COR-L47 (cell line): ENCODE measurements at regions not wholly inside any gene's neighbourhood (a gene's known extent, or its start where the extent isn't known, plus 50 kb on each side); places are given as distances from the start of the nearest gene placed in this dataset.
A peak's percentile ranks its signal among the peaks of the same experiment; 100 is the strongest.
"Not testable (repeated sequence)": the region's sequence is repeated elsewhere in the genome, so short reads cannot be mapped to it uniquely, and the experiment has no call there.

Source experiments
- DNase-seq: peaks from one replicate; lab custom pipeline; 2025; lab: John Stamatoyannopoulos, UW

GRCh38 chr16:31975826-31976419 is 102.3 kb downstream of the ZNF267 start:
- not testable (repeated sequence) for DNase-seq

DNA sequence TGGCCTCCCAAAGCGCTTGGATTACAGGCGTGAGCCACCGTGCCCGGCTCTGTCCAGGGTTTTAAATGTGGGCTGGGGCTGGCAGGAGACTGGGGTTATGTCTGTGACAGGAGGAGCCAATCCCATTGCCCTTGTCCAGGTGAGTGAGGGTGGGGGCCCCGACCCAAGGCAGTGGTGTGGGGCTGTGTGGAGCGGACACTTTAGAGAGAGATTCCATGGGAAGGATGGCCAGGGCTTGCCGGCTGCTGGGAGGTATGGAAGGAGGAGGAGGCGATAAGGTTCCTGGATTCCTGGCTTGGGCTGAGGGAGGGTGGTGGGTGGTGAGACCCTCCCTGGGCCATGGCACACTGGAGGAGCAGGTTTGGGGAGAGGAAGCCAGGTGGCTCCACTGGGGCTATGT is 104.9 kb downstream of the ZNF267 start:
- not testable (repeated sequence) for DNase-seq

DNA sequence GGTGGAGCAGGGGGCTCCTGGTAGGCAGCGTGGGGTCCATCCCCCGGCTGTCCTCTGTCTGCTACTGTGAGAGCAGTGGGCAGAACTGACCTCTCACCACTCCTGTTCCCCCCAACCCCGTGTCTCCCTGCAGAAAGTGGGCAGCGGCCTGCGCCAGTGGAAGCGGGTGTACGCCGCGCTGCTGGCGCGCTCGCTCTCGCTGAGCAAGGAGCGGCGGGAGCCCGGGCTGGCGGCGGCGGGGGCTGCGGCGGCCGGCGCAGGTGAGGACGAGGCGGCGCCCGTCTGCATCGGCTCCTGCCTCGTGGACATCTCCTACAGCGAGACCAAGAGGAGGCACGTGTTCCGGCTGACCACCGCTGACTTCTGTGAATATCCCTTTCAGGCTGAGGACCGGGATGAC is 108.1 kb downstream of the ZNF267 start:
- DNase-seq: not testable (repeated sequence)

GRCh38 chr16:31982986-31983385 is 109.4 kb downstream of the ZNF267 start:
- not testable (repeated sequence) for DNase-seq

GRCh38 chr16:31983666-31984065 is 110.1 kb downstream of the ZNF267 start:
- not testable (repeated sequence) for DNase-seq

GRCh38 chr16:31986895-31987294 is 113.3 kb downstream of the ZNF267 start:
- not testable (repeated sequence) for DNase-seq

DNA sequence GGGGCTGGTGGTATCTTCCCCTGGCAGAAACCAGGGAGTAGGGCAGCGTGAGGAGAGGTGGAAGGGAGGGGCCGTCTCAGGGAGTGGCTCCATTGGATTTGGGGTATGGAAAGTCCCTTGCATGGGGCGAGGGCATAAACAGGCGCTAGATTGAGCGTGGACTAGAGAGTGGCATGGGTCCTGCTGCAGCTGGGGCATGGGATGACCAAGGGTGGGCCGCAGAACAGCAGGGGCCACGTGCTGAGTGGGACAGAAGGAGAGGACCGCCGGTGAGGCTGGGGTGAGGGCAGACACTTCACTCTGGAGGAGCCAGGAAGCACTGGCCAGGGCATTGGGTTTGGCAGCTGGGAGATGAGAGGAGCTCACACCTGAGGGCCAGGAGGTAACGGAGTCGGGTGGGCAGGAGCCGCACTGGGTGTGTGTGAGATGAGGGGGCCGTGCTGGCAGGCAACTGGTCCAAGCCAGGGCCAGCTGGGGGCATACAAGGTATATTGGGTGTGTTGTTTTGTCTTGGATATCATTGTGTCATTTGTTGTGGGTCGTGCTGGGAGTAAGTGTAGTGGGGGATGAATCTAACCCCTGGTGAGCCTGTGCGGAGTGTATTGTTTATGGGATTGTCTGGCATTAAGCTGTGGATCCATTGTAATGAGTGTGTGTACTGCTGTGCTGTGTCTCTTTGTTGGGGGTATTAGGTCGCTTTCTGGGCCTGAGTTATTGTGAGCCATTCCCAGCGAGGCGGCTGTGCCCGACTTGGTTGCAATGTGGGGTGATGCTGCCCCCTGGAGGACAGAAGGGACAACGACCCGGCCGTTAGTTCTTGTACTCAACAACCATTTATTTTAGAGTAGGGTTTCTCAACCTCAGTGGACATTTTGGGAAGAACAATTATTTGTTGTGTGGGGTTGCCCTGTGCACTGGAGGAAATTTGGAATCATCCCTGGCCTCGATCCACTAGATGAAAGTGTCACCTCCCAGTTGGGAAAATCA is 115.3 kb downstream of the ZNF267 start:
- not testable (repeated sequence) for DNase-seq

DNA sequence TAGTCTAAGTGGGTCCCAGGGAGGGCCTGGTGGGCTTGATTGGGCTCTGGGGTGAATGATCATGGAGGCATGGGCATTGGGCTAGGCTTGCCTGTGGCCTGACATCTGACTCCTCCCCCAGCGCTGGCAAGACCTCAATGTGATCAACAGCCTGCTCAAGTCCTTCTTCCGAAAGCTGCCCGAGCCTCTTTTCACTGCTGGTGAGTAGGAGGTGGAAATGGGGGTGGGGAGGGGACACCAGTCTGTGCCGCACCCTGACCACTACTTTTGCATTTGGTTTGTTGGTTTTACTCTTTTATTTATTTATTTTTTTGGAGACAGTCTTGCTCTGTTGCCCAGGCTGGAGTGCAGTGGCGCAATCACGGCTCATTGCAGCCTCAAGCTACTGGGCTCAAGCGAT is 116.7 kb downstream of the ZNF267 start:
- DNase-seq: not testable (repeated sequence)

DNA sequence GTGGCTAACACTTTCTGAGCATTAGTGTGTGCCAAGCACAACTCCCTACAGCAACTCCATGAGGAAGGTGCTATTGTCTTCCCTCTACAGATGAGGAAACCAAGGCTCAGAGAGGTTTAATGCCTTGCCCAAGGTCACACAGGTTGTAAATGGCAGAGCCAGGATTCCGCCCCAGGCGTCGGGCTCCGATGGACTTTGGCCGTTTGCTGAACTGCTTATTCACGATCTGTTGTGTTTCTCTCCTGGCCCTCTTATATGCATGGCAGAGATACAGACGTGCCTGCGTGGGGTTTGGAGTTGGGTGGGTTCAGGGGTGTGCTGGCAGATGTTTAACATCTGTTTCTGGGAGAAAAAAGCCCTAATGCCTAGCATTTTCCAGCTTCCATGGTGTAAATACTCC is 117.4 kb downstream of the ZNF267 start:
- DNase-seq: not testable (repeated sequence)

- not testable (repeated sequence) for DNase-seq
These were observed 122.7 kb downstream of the ZNF267 start for GRCh38 chr16:31996325-31996724.

DNA sequence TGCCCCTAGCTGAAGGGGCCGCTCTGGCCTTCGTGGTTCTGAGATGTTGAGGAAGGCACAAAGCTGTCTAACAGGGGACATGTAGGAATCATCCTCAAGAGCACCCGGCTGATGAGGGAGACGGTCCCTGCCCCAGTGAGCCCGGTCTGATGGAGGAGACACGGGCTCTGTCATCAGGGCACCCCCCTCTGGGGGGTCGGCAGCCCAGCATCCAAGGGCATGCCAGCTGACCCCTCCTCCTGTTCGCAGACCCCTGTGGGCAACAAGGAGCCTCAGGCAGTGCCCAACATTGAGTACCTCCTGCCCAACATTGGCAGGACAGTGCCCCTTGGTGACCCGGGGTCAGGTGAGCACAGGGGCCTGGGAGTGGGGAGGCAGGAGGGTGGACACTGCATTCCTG is 128.9 kb downstream of the ZNF267 start:
- not testable (repeated sequence) for DNase-seq

- DNase-seq: not testable (repeated sequence)
These were observed 130.2 kb downstream of the ZNF267 start for GRCh38 chr16:32003819-32004218.

- DNase-seq: not testable (repeated sequence)
These were observed 165.3 kb downstream of the ZNF267 start for GRCh38 chr16:32038783-32039496.

DNA sequence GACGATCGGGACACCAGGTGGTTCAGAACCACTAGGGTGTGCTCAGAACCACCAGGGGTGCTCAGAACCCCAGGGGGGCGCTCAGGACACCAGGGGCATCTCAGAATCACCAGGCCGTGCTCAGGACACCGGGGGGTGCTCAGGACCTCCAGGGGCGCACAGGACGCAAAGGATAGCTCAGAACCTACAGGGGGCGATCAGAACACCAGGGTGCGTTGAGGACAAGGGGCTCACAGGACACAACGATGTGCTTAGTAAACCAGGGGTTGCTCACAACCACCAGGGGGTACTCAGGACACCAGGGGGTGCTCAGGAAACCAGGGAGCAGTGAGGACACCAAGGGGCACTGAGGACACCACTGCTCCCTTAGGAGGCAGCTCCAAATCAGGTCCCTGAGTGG is 166.3 kb downstream of the ZNF267 start:
- not testable (repeated sequence) for DNase-seq

GRCh38 chr16:32066016-32066651 is 187.0 kb upstream of the TP53TG3D start:
- peak; percentile 11 for DNase-seq

- not testable (repeated sequence) for DNase-seq
These were observed 181.5 kb upstream of the TP53TG3D start for GRCh38 chr16:32071586-32071985.

DNA sequence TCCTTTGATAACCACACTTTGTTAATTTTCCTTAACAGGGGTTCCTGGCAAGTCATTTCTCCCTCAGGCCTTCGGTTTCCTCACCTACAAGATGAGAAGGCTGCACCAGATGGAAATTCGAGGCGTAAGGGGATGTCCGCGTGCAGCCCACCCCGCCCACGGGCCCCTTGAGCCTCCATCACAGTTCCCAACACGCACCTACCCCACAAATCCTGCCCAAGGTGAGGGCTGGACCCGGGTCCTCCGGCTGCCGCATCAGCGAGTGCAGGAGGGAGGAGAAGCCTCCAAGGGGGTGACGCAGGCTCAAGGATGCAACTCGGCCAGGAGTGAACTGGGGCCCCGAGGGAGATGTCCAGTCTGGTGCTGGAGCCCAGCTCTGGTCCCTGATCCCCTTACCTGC is 169.2 kb upstream of the TP53TG3D start:
- DNase-seq: not testable (repeated sequence)

DNA sequence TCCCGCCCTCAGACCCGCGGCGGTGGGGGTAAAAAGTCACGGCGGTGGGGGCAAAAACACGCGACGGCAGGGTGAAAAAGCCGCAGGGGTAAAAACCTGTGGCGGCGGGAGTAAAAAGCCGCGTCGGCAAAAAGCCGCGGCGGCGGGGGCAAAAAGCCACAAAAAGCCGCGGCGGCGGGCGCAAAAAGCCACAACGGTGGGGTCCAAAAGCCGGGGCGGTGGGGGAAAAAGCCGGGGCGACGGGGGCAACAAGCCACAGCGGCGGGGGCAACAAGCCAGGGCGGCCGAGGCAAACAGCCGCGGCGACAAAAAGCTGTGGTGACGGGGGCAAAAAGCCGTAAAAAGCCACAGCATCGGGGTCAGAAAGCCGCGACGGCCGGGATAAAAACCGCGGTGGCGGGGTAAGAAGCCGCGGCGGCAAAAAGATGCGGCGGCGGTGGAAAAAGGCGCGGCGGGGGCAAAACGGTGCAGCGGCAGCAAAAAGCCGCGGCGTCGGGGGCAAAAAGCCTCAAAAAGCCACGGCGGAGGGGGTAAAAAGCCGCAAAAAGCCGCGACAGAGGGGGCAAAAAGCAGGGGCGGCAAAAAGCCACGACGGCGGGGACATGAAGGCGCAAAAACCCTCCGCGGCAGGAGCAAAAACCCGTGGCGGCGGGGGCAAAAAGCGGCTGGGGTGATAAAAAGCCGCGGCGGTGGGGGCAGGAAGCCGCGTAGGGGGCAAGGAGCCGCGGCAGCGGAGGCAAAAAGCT is 168.3 kb upstream of the TP53TG3D start:
- not testable (repeated sequence) for DNase-seq

GRCh38 chr16:32085438-32086141 is 167.5 kb upstream of the TP53TG3D start:
- DNase-seq: not testable (repeated sequence)

DNA sequence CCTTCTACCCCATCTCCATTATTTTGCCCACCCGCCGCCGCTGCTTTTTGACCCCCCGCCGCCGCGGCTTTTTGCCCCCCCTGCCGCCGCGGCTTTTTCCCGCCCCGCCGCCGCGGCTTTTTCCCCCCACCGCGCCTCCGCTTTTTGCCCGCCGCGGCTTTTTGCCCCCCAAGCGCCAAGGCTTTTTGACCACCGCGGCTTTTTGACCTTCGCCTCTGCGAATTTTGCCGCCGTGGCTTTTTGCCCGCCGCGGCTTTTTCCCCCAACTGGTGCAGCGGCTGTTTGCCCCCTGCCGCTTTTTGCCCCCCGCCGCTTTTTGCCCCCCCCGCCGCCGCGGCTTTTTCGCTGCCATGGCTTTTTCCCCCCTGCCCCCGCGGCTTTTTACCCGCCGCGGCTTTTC is 137.5 kb upstream of the TP53TG3D start:
- not testable (repeated sequence) for DNase-seq
